MCF 10A (cell line): ENCODE measurements at regions not wholly inside any gene's neighbourhood (a gene's known extent, or its start where the extent isn't known, plus 50 kb on each side); places are given as distances from the start of the nearest gene placed in this dataset.

Experiments used
- BruUV-seq: library from RNA; stranded (reverse); fragments of 400-500 nt; replicated peaks from 2 replicates; lab custom pipeline; 2021; lab: Mats Ljungman, UMichigan
- CTCF ChIA-PET: fragments of 300-600 bp; sonication (Branson Sonifier 250); formaldehyde crosslinking; extraction: SDS; loops from one replicate; lab custom pipeline; 2021; ENCODE audit warnings: antibody characterized with exemption, inconsistent platforms; lab: Yijun Ruan, JAX
- POLR2A ChIA-PET: fragments of 300-600, 350-650 bp; sonication (Branson Sonifier 250); formaldehyde crosslinking; extraction: SDS; loops from one replicate; lab custom pipeline; 2020; ENCODE audit warnings: antibody characterized with exemption, inconsistent platforms; lab: Yijun Ruan, JAX
- DNase-seq: peaks from one replicate; pipeline ENCODE4 v3.0.0-alpha.2; 2018; ENCODE audit not compliant: unreplicated experiment
- H3K27ac Mint-ChIP-seq: one replicate; pipeline ENCODE4 v1.8.0; 2022; ENCODE audit warnings: mild to moderate bottlenecking, low read depth, mixed read lengths; ENCODE audit not compliant: unreplicated experiment
- H3K27me3 Mint-ChIP-seq: one replicate; pipeline ENCODE4 v1.8.0; 2022; ENCODE audit warnings: mixed read lengths; ENCODE audit not compliant: insufficient read depth, unreplicated experiment
- H3K36me3 Mint-ChIP-seq: one replicate; pipeline ENCODE4 v1.8.0; 2022; ENCODE audit warnings: mild to moderate bottlenecking, moderate library complexity, mixed read lengths; ENCODE audit not compliant: insufficient read depth, unreplicated experiment
- H3K4me1 Mint-ChIP-seq: one replicate; pipeline ENCODE4 v1.8.0; 2022; ENCODE audit warnings: mixed read lengths; ENCODE audit not compliant: insufficient read depth, unreplicated experiment
- H3K4me3 Mint-ChIP-seq: one replicate; pipeline ENCODE4 v1.8.0; 2022; ENCODE audit warnings: mild to moderate bottlenecking, moderate library complexity, mixed read lengths; ENCODE audit not compliant: unreplicated experiment
- H3K9me3 Mint-ChIP-seq: one replicate; pipeline ENCODE4 v1.8.0; 2022; ENCODE audit warnings: mixed read lengths; ENCODE audit not compliant: unreplicated experiment
- intact Hi-C: fragments of 100-400 bp; cut with micrococcal nuclease; formaldehyde crosslinking; loops from 2 replicates; pipeline ENCODE4 v1.14.1; 2022
- TF ChIP-seq, protein P1 (sequence below): fragments of 200-600 bp; IDR thresholded peaks from one replicate; pipeline ENCODE4 v1.8.0; 2022; ENCODE audit warnings: antibody characterized with exemption, mild to moderate bottlenecking; ENCODE audit not compliant: unreplicated experiment

DNA sequence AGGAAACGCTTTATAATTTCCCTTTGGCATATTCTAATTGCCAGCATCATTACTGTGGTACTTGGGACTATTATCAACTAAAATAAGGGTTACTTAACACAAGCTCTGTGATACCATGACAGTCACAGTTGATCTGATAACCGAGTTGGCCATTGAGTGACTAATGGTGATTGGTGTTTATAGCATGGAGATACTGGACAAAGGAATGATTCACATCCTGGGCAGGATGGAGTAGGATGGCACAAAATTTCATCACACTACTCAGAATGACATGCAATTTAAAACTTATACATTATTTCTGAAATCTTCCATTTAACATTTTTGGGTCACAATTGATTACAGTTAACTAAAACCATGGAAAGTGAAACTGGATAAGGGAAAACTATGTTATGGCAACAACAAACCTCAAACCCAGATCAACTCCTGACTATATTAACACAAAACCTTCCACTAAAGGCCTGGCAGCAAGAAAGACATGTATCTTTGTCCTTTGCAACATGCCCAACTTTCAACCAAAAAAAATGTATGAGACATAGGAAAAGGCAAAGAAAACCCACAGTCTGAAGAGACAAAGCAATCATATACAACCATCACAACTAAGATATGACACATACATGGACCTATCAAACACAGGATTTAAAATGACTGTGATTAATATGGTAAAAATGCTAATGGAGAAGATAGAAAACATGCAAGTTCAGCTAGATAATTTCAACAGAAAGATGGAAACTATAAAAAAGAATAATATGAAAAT, 208.5 kb upstream of the NRP1 start:
- peak; percentile 58 for DNase-seq
- no peaks in the 10 kb centered on the region for H3K36me3 Mint-ChIP-seq
- peak overlapping the region; percentile 67 for H3K27ac Mint-ChIP-seq
- ChIA-PET POLR2A (no interaction called here), CTCF (no interaction called here)
- H3K4me1 Mint-ChIP-seq = peaks cover 18% of the 10 kb centered on the region
- H3K27me3 Mint-ChIP-seq = no peaks in the 10 kb centered on the region
- peaks cover 9% of the 10 kb centered on the region for H3K9me3 Mint-ChIP-seq
- BruUV-seq = TSS peak; percentile 73
- TF ChIP-seq, protein P1, sequence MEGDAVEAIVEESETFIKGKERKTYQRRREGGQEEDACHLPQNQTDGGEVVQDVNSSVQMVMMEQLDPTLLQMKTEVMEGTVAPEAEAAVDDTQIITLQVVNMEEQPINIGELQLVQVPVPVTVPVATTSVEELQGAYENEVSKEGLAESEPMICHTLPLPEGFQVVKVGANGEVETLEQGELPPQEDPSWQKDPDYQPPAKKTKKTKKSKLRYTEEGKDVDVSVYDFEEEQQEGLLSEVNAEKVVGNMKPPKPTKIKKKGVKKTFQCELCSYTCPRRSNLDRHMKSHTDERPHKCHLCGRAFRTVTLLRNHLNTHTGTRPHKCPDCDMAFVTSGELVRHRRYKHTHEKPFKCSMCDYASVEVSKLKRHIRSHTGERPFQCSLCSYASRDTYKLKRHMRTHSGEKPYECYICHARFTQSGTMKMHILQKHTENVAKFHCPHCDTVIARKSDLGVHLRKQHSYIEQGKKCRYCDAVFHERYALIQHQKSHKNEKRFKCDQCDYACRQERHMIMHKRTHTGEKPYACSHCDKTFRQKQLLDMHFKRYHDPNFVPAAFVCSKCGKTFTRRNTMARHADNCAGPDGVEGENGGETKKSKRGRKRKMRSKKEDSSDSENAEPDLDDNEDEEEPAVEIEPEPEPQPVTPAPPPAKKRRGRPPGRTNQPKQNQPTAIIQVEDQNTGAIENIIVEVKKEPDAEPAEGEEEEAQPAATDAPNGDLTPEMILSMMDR = no peak
- intact Hi-C loops = no loop called here
- no peak overlapping the region for H3K4me3 Mint-ChIP-seq

DNA sequence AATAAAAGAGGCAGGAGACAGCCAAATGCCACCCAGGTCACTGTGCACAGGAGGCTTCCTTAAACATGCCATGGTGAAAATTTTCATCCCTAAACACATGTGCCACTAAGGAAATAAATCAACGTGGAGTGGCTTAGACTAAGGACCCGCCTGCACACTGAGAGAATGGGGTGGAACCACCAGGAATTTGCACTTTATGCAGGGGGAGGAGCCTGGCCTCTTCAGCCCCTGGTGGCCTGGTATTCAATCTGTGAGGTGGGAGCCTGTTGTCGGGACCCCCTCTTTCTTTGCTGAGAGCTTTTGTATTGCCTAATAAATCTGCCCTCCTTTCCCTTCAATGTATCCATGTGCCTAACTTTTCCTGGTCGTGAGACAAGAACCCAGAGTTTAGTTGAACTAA, 204.6 kb upstream of the NRP1 start:
- H3K36me3 Mint-ChIP-seq = no peaks in the 10 kb centered on the region

DNA sequence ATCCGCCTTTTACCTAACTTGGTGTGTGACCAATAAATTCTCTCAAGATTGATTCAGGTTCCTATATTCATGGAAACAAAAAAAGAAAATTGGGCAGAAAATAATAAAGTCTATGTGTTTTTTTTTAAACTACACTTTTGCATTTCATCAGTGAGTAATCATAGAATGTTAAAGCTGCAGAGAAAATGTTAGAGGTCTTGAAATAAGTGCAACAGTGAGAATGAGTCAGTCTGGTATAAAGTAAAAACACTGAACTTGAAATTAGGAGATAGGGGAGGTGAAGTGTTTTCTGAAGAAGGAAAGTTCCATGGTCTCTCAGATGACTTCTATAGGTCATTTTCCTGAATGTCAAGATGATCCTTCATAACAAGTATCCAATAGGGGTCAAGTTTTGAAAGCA, 202.6 kb upstream of the NRP1 start:
- H3K9me3 Mint-ChIP-seq = no peaks in the 10 kb centered on the region
- ChIA-PET CTCF (interaction anchor here (0.5 kb wide), 1 partner anchor 25 kb away, joined by 3 read pairs; no protein-coding TSS in a partner anchor), POLR2A (no interaction called here)
- H3K27me3 Mint-ChIP-seq = no peaks in the 10 kb centered on the region
- TF ChIP-seq, protein P1 = no peak
- no peaks in the 10 kb centered on the region for H3K36me3 Mint-ChIP-seq
- no peak overlapping the region for H3K27ac Mint-ChIP-seq
- no peak overlapping the region for H3K4me3 Mint-ChIP-seq
- no peak for DNase-seq
- intact Hi-C loops = no loop called here
- no TSS peak for BruUV-seq
- H3K4me1 Mint-ChIP-seq = peaks cover 9% of the 10 kb centered on the region

More for the DNA sequence above, 204.6 kb upstream of the NRP1 start:
- no peak for DNase-seq
- no peaks in the 10 kb centered on the region for H3K27me3 Mint-ChIP-seq
- TF ChIP-seq, protein P1 = no peak
- H3K9me3 Mint-ChIP-seq = peaks cover 9% of the 10 kb centered on the region
- ChIA-PET CTCF (no interaction called here), POLR2A (no interaction called here)
- BruUV-seq = no TSS peak
- H3K27ac Mint-ChIP-seq = no peak overlapping the region
- no peak overlapping the region for H3K4me3 Mint-ChIP-seq
- H3K4me1 Mint-ChIP-seq = peaks cover 23% of the 10 kb centered on the region
- intact Hi-C loops = no loop called here

DNA sequence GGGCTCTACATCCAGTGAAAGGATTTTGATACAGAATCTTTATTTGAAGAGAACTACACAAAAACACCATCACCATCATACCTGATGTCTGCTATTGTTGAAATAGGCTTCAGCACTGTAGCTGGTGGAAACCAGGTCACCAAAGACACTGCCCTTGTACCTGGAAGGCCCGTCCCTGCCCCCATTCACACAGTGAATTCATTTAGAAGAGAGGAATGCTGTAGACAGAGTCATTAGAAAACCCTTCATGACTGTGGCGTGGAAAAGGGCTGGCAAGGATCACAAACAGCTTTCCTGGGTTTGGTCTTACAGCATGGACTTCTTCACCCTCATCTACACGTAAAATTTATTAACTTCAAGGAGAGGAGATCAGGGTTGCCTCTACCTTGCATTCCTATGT, 202.0 kb upstream of the NRP1 start:
- ChIA-PET CTCF (no interaction called here), POLR2A (no interaction called here)
- Mint-ChIP-seq H3K27me3 (no peaks in the 10 kb centered on the region), H3K4me1 (peaks cover 5% of the 10 kb centered on the region), H3K27ac (no peak overlapping the region), H3K9me3 (no peaks in the 10 kb centered on the region), H3K36me3 (no peaks in the 10 kb centered on the region), H3K4me3 (no peak overlapping the region)
- no peak for DNase-seq
- intact Hi-C loops = no loop called here
- TF ChIP-seq, protein P1 = no peak
- BruUV-seq = no TSS peak
